PC-9 (cell line): ENCODE measurements at regions not wholly inside any gene's neighbourhood (a gene's known extent, or its start where the extent isn't known, plus 50 kb on each side); places are given as distances from the start of the nearest gene placed in this dataset.

ENCODE experiments used
- BruUV-seq: library from RNA; stranded (reverse); fragments of 400-500 nt; replicated peaks from 2 replicates; lab custom pipeline; 2021; lab: Mats Ljungman, UMichigan
- CTCF ChIA-PET: fragments of 300-600 bp; sonication (Branson Sonifier 250); formaldehyde crosslinking; loops from one replicate; lab custom pipeline; 2022; ENCODE audit warnings: antibody characterized with exemption; lab: Charles Lee
- POLR2A ChIA-PET: fragments of 300-600 bp; sonication (Branson Sonifier 250); formaldehyde crosslinking; loops from one replicate; lab custom pipeline; 2022; ENCODE audit warnings: antibody characterized with exemption; ENCODE audit not compliant: unreplicated experiment; lab: Charles Lee
- DNase-seq, 2 experiments: peaks; one replicate each; pipeline versions ENCODE4 v3.0.0 to v3.0.0-alpha.2; 2015 to 2022; ENCODE audit warnings: mixed read lengths in 1 of 2
- H2AFZ ChIP-seq: fragments of 200-600 bp; sonication (generic); 2 replicates; pipeline ENCODE4 v1.8.1; 2017; ENCODE audit warnings: antibody characterized with exemption
- H3F3A ChIP-seq: fragments of 200-600 bp; sonication (generic); 2 replicates; pipeline ENCODE4 v1.8.1; 2017; ENCODE audit warnings: antibody characterized with exemption, mild to moderate bottlenecking, low read depth; ENCODE audit not compliant: insufficient read depth
- H3K27ac ChIP-seq: fragments of 200-600 bp; sonication (generic); 2 replicates; pipeline ENCODE4 v1.6.1; 2016; ENCODE audit warnings: mixed run types
- H3K27me3 ChIP-seq: fragments of 200-600 bp; sonication (generic); 2 replicates; pipeline ENCODE4 v1.6.1; 2016; ENCODE audit warnings: low read depth, mixed run types; ENCODE audit not compliant: insufficient read depth
- H3K36me3 ChIP-seq: fragments of 200-600 bp; sonication (generic); 2 replicates; pipeline ENCODE4 v1.6.1; 2016; ENCODE audit warnings: low read depth, mixed run types
- H3K4me1 ChIP-seq: fragments of 200-600 bp; sonication (generic); replicated peaks from 2 replicates; pipeline ENCODE4 v1.6.1; 2016; ENCODE audit warnings: mixed run types; ENCODE audit not compliant: insufficient read depth
- H3K4me2 ChIP-seq: fragments of 200-600 bp; sonication (generic); 2 replicates; pipeline ENCODE4 v1.6.1; 2017; ENCODE audit warnings: mixed run types
- H3K4me3 ChIP-seq: fragments of 200-600 bp; sonication (generic); 2 replicates; pipeline ENCODE4 v1.6.1; 2016; ENCODE audit warnings: mixed run types
- H3K79me2 ChIP-seq: fragments of 200-600 bp; sonication (generic); 2 replicates; pipeline ENCODE4 v1.6.1; 2017; ENCODE audit warnings: low read depth, mixed run types
- H3K9me2 ChIP-seq: fragments of 200-600 bp; sonication (generic); 2 replicates; pipeline ENCODE4 v1.8.1; 2017; ENCODE audit warnings: mild to moderate bottlenecking; ENCODE audit not compliant: insufficient read depth
- H3K9me3 ChIP-seq: fragments of 200-600 bp; sonication (generic); 2 replicates; pipeline ENCODE4 v1.8.1; 2016; ENCODE audit warnings: low read depth; ENCODE audit not compliant: insufficient read depth
- H4K20me1 ChIP-seq: fragments of 200-600 bp; sonication (generic); 2 replicates; pipeline ENCODE4 v1.8.1; 2017; ENCODE audit not compliant: insufficient read depth
- EZH2 ChIP-seq: fragments of 200-600 bp; sonication (generic); IDR thresholded peaks from 2 replicates; pipeline ENCODE4 v1.8.0; 2017; ENCODE audit warnings: antibody characterized with exemption, low read depth
- intact Hi-C: fragments of 100-400 bp; cut with micrococcal nuclease; formaldehyde crosslinking; loops from one replicate; pipeline ENCODE4 v1.10.0; 2022; ENCODE audit not compliant: unreplicated experiment
- TF ChIP-seq, protein P1 (sequence below): fragments of 200-600 bp; sonication (generic); conservative IDR thresholded peaks from 2 replicates; pipeline ENCODE4 v1.6.1; 2017; ENCODE audit warnings: mixed run types, antibody characterized with exemption, mild to moderate bottlenecking, moderate library complexity

DNA sequence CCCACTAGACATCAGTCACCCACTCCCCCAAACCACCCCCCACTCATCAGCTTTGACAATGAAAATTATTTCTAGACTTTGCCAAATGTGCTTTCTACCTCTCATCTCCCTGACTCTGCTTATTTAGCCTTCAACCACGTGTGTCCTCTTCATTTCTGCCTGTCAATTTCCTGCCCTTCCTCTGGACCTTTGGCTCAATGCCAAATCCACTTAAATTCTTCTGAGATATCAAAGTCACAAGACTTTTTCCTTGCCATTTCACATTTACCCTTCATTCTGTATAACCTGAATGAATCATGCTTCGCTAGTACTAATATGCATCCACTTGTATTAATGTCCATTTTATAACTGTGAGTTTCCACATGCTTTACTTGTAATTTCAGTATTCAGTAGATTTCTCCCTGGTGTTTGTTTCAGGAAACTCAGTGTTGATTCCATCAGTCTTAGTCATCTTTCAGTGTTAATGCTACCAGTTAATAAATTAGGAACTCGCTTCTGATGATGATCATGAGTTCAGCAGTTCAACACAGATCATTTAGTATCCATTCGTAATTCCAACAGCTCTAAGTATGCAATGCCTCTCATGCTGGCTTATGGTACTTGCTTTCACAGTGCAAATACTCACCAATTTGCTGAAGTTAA is 128.2 kb upstream of the OSTN start:
- DNase-seq = no peak
- Histone ChIP-seq H3F3A (no peaks in the 10 kb centered on the region), H3K36me3 (0 out of 2 replicates have a peak, but pooled peaks cover 3% of the 10 kb centered on the region), H3K9me2 (no peaks in the 10 kb centered on the region), H4K20me1 (no peaks in the 10 kb centered on the region), H2AFZ (no peak overlapping the region), H3K4me1 (peaks cover 13% of the 10 kb centered on the region; the same call in 1 of the 2 replicates), H3K79me2 (no peaks in the 10 kb centered on the region), H3K27me3 (no peaks in the 10 kb centered on the region), H3K4me2 (no peak overlapping the region), H3K4me3 (no peak overlapping the region), H3K9me3 (peaks cover 13% of the 10 kb centered on the region; the same call in 1 of the 2 replicates), H3K27ac (no peak overlapping the region)
- CTCF ChIA-PET = interaction anchor here (0.7 kb wide), 1 partner anchor 11 kb away, joined by 3 read pairs; no protein-coding TSS in a partner anchor
- intact Hi-C loops = no loop called here
- no peak for TF ChIP-seq EZH2
- TF ChIP-seq, protein P1, sequence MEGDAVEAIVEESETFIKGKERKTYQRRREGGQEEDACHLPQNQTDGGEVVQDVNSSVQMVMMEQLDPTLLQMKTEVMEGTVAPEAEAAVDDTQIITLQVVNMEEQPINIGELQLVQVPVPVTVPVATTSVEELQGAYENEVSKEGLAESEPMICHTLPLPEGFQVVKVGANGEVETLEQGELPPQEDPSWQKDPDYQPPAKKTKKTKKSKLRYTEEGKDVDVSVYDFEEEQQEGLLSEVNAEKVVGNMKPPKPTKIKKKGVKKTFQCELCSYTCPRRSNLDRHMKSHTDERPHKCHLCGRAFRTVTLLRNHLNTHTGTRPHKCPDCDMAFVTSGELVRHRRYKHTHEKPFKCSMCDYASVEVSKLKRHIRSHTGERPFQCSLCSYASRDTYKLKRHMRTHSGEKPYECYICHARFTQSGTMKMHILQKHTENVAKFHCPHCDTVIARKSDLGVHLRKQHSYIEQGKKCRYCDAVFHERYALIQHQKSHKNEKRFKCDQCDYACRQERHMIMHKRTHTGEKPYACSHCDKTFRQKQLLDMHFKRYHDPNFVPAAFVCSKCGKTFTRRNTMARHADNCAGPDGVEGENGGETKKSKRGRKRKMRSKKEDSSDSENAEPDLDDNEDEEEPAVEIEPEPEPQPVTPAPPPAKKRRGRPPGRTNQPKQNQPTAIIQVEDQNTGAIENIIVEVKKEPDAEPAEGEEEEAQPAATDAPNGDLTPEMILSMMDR = no peak
- no TSS peak for BruUV-seq
- POLR2A ChIA-PET = no interaction called here

DNA sequence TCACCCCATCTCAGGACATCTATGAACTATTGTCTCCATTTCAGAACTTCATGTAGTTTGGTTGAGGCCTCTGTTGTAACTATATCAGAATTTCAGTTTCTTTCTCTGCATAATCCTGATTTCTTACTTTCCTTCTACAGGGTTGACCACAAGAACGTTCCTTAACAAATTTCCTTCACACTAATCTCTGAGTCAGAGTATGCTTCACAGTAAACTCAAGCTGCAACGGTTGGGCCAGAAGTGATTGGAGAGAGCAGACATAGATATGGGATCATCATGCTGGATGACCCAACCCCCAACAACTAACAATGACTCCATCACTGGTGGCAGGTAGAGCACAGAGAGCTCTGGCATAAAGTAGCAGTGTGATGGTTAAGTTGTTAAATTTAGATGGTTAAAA is 128.8 kb upstream of the OSTN start:
- Histone ChIP-seq H3K27ac (no peak overlapping the region), H3K36me3 (0 out of 2 replicates have a peak, but pooled peaks cover 3% of the 10 kb centered on the region), H2AFZ (peak overlapping the region; percentile 49), H3K4me2 (no peak overlapping the region), H4K20me1 (no peaks in the 10 kb centered on the region), H3K4me3 (no peak overlapping the region), H3K27me3 (no peaks in the 10 kb centered on the region), H3K9me2 (no peaks in the 10 kb centered on the region), H3K79me2 (no peaks in the 10 kb centered on the region), H3K9me3 (peaks cover 19% of the 10 kb centered on the region; the same call in 1 of the 2 replicates), H3F3A (no peaks in the 10 kb centered on the region), H3K4me1 (peaks cover 13% of the 10 kb centered on the region; the same call in 1 of the 2 replicates)
- no TSS peak for BruUV-seq
- ChIA-PET CTCF (interaction anchor here (0.7 kb wide), 1 partner anchor 10 kb away, joined by 3 read pairs; no protein-coding TSS in a partner anchor), POLR2A (no interaction called here)
- no peak for DNase-seq
- no peak for TF ChIP-seq EZH2
- TF ChIP-seq, protein P1 = no peak
- intact Hi-C loops = no loop called here

DNA sequence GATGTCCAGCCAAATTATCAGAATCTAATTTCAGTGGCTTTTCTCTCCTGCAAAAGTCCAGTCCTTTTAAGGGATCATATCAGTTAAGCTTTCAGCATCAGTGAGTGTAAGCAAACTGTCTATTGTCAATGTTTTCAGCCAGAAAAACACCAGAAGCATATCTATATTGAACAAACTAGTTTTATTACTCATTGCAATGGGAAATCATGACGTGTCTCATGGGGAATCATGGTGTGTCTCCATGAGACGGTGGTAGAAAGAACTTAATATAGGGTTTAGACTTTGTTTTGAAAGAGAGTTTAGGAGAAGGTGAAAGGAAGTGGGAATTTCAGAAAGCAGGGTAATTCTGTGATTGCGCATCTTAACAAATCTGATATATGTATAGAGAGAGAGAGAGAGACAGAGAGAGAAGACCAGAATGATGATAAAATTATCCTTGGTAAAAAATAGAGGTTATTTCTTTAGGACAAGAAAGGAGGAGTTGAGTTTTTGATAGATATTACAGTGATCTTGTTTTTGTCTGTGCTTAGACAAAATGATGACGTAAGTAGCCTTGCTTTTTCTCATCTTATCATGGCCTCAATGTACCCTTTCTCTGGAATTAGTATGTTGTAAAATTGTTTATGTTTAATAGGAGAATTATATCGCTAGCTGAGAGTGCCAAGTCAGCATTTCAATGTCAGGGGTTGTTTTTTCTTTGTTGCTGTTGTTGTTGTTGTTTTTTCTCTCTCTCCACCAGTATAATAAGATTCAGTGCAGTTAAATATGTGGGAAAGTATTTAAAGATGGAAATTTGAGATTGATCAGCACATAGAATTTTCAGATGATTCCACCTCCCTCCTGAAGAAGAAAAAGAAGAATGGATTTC is 129.9 kb upstream of the OSTN start:
- Histone ChIP-seq H3K27ac (no peak overlapping the region), H3K4me3 (no peak overlapping the region), H3K36me3 (0 out of 2 replicates have a peak, but pooled peaks cover 3% of the 10 kb centered on the region), H2AFZ (no peak overlapping the region; the same call in 1 of the 2 replicates), H3F3A (no peaks in the 10 kb centered on the region), H3K9me2 (no peaks in the 10 kb centered on the region), H3K27me3 (no peaks in the 10 kb centered on the region), H3K79me2 (no peaks in the 10 kb centered on the region), H4K20me1 (no peaks in the 10 kb centered on the region), H3K4me1 (peaks cover 13% of the 10 kb centered on the region; the same call in 1 of the 2 replicates), H3K4me2 (no peak overlapping the region), H3K9me3 (peaks cover 19% of the 10 kb centered on the region; the same call in 1 of the 2 replicates)
- intact Hi-C loops = no loop called here
- TF ChIP-seq EZH2 = no peak
- TF ChIP-seq, protein P1 = no peak
- ChIA-PET POLR2A (no interaction called here), CTCF (no interaction called here)
- no TSS peak for BruUV-seq
- DNase-seq = peak in 1 of 2 experiments; percentile 25
